ENCODE measurements at regions not wholly inside any gene's neighbourhood (a gene's known extent, or its start where the extent isn't known, plus 50 kb on each side); places are given as distances from the start of the nearest gene placed in this dataset.
"Not testable (repeated sequence)": the region's sequence is repeated elsewhere in the genome, so short reads cannot be mapped to it uniquely, and the experiment has no call there.

DNA sequence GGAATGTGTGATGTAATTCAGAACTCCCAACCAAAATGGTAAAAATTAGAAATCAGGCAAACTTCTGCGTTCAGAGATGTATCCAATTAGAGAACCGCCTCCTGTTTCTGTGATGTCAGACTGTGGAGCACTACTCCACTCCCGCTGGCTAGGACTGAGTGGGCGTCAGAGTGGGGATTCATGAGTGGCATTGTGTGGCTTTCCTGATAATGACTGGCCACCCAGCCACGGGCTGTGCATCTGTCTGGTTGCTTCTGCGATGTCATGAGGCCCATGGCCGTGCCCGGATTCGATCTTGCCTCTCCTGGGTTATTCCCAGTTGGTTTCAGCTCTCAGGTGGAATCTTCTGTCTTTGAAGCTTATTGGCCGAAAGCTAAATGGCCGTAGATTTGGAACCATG is 87.1 kb upstream of the KCNA1 start:
- no peak for DNase-seq

DNA sequence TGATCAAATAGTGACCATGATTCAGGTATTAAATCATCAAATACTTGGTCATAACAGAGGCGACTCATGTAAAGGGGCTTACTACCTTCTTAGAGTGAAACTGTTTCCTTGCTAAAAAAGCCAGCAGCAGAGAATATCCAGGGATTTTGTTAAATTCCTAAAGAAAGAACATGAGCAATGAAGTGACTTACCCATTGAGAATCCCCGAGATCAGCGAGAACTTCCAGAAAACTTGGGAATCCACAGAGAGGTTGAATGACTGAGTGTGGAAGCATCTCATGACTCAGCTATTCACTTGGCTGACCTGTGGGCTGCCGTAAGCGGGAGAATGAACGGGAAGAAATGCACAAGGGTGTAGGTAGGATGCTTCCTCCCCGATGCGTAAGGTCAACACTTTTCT is 85.3 kb upstream of the KCNA1 start:
- no peak for DNase-seq

- DNase-seq, result peak; percentile 29
Measured at GRCh38 chr12:4825011-4825858, 84.5 kb upstream of the KCNA1 start.

DNA sequence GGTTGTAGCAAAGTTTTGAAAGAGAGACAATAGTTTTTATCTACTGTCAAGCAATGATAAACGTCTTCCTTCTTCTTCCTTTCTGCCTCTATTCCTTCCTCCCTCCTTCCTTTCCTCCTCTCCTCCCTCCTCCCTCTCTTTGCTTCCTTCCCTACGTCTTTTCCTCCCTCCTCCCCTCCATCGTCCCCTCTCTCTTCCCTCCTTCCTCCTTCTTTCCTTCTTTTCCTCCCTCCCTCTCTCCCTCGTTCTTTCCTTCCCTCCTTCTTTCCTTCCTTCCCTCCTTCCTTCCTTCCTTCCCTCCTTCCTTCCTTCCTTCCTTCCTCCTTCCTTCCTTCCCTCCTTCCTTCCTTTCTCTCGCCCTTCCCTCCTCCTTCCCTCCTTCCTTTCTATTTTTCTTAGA is 82.8 kb upstream of the KCNA1 start:
- DNase-seq, result no peak

DNA sequence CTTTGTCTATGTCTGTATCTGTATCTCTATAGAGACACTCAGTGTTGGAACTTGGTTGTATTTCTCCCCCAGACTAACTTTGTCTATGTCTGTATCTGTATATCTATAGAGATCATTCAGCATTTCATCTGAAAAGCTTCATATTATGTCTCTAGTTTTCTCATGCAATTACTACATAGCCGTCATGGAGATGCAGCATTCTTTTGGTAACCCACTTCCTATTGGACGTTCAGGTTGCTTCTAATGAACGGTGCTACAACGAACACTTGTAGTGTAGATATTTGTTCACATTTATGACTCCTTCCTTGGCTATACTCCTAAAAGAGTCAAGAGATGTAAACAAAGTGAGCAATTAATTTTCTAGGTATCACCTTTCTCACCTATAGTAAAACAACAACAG is 81.5 kb upstream of the KCNA1 start:
- DNase-seq, result no peak

DNA sequence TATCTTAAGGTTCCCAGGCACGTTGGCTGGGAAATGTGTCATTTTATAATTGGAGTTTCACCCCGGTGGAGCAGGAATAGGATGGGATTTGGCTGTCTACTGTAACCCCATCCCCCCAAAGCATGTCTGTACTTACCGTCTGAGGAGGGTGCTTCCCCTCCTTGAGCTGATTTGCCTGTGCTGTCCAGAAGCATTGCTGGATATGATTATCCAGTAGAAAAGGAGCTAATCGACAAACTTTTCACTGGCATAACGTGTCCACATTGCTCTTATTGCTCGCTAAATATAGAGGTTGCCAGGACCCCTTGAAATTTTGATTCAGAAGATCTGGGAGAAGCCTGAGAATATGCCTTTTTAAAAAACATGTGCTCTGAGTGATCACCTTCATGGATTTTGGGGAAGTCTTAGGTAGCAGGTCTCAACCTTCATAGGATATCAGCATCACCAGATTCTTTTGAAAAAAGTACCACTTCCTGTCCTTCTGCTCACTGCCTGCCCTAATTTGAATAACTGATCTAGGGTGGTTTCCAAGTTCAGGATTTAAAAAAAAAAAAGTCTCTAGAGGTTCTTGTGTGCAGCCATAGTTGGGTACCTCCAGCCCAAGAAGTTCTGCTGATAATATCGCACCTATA is 80.4 kb upstream of the KCNA1 start:
- peak; percentile 67 for DNase-seq

DNA sequence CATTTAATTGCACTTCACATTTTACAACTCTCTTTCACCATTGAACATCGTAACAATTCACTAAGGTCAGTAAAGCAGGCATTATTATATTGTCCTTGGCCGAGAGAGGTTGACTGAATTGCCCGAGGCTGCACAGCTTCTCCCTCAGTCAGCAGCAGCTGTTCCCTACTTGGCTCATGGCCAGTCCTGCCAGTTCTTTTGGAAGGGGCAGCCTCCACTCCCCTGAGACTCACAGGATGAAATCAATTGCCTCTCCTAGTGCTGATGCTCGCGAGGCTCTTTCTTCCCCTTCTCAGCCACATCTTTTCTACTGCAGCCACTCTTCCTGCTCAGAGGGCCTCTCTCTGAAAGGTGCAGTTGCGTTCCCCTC is 79.9 kb upstream of the KCNA1 start:
- DNase-seq, result no peak

DNA sequence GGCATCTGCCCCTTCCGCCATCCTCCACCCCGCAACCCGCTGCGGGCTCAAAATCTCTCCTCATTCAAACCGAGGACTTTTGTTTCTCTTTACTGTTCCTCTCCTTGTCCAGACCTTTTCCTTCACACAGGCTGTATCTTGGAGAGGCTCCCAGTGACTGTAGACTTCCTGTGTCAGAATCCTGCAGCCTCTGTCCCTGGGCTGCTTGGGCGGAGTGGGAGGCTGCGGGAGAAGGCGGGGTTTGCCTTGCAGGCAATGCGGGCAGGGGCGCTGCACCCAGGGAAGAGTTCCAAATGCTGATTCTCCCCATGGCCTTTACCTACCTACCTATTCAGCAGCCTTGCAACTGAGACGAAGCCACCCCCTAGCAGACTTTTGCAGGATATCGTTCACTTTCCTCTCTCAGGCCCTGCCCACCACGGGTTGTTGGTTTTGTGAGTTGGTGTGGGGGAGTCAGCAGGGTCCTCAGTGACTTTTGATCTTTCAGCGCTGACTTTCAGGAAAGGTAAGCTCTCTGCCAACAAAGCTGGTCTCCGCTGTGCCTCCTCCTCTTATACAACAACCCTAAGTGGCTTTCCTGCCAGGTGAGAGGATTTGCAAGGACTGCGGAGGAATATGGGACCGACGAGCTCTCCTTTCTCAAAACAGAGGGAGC is 79.0 kb upstream of the KCNA1 start:
- no peak for DNase-seq

DNA sequence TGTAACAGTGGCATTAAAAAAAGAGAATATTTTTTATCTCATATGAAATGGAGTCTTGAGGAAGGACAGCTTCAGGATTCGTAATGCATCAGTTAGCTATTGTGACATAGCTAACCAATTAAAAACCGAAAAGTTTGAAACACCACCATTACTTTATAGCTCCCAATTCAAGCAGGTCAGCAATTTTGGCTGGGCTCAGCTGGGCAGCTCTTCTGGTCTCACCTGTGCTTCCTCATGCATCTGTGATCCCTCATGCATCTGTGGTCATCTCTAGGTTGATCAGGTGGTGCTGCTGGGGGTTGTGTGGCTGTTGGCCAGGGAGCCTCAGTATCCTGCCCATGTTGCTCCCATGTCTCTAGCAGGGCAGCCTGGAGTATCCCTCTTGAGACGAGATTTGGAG is 76.7 kb upstream of the KCNA1 start:
- DNase-seq, result no peak

DNA sequence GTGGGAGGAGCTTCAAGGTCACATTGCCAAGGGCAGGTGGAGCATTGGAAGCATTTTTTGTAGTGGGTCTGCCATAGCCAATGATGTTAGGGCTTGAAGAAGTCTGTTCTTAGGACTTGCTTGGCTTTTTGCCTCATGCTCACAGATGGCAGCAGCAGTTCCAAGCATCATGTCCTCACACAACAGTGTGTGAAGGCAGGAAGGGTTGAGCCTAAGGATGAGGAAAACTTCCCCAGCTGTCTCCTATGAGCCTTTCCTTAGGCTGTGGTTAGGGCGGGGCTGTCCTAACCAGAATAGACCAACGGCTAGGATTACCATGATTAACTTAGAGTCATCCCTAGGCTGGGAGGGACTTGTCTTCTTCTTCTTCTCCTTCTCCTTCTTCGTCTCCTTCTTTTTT is 76.2 kb upstream of the KCNA1 start:
- no peak for DNase-seq

- DNase-seq, result not testable (repeated sequence)
Measured at GRCh38 chr12:4842401-4842800, 67.3 kb upstream of the KCNA1 start.

GRCh38 chr12:4843907-4844306 is 65.8 kb upstream of the KCNA1 start:
- no peak for DNase-seq

- DNase-seq, result no peak
Measured at GRCh38 chr12:4847713-4848112, 62.0 kb upstream of the KCNA1 start.

GRCh38 chr12:4849115-4849541 is 60.6 kb upstream of the KCNA1 start:
- peak; percentile 18 for DNase-seq

- DNase-seq, result no peak
Measured at GRCh38 chr12:4849795-4850345, 59.8 kb upstream of the KCNA1 start.

GRCh38 chr12:4850857-4851380 is 58.8 kb upstream of the KCNA1 start:
- DNase-seq, result no peak

DNA sequence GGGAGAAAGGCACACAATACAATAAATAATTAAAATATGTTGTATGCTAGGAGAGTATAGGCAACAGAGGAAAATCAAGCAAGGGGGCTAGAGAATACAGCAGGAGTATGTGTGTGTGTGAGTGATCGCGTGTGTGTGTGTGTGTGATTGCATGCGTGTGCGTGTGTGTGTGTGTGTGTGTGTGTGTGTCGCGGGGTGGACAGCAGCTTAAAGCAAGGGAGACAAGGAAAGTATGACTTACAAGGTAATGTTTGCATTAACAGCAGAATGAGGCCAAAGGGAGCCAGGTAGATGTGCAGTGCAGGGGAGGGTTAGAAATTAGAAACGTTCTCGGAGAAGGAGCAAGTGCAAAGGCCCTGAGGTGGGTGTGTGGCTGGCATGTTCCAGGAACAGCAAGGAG is 57.4 kb upstream of the KCNA1 start:
- no peak for DNase-seq

DNA sequence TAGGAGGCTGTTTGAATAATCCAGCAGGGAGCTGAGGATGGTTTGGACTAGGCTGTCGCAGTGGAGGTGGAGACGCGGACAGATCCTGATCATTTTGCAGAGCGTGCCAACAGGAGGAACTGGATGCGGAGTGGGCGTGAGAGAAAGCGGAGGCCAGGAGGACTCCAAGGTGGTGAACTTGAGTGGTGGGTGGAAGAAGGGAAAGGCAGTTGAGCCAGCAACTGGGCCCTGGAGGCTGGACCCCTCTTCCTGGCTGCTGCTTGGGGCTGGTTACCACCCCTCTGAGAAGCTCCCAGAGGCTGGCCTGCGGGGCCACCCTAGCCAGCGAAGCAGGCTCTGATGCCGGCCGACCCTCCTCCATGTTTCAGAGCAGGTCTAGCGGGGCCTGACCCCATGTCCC is 56.8 kb upstream of the KCNA1 start:
- DNase-seq, result no peak

DNA sequence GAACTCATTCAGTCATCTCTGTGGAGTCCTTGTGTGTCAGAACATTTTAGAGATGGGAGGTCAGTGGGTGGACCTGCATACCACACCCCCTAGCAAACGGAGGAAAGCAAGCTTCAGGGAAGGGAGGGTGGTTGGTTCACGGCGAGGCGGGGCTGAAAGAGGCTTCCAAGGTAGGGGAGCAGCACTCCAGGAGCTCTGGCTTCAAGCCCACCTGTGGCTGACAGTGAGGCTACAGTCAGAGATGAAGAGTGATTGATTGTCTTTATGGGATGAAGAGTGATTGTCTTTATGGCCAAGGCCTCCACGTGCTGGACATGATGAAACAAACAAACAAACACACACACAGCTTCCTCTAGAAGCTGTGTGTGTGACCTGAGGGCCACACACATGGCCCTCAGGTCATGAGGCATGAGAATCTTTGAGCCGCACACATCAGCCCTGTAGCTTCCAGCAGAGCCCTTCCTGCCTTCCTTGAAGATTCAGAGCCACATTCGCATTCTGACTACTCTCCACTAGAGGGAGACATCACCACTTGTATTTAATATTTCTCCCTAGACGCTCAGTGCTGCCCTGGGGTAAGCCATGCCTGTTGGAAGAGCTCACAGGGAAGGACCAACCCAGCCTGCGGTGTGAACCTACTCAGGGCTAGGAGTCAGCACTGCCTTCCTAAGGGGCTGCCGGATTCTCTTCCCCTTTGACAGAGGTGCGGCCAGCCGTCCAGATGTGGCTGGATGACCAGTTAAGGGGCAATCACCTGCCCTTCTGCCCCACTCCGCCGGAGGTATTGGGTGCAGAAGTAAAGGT is 54.4 kb upstream of the KCNA1 start:
- DNase-seq, result peak; percentile 77

GRCh38 chr12:4856596-4856995 is 53.1 kb upstream of the KCNA1 start:
- DNase-seq, result no peak

- peak; percentile 74 for DNase-seq
Measured at GRCh38 chr12:4857472-4858291, 52.0 kb upstream of the KCNA1 start.

DNA sequence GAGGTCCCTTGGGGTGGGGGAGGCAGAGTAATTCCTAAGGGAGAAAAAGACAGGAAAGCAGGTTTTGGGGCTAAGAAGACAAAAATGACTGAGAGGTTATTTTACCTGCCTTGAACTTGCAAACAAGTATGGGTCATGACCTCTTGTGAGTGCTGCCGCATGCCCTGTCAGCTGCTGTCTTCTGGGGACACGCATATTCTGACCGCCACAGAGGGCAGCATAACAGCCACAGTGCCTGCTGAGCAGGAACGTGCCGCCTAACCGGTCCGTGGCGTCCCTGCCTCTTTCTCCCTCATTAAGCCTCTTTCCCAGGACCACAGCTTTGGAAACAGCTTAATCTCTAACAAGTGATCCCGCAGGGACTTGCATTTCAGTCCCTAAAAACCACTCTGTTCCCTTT is 51.3 kb upstream of the KCNA1 start:
- DNase-seq, result no peak
